GM10248 (cell line): ENCODE measurements at regions not wholly inside any gene's neighbourhood (a gene's known extent, or its start where the extent isn't known, plus 50 kb on each side); places are given as distances from the start of the nearest gene placed in this dataset.

Source experiments
- CTCF ChIA-PET: fragments of 300-600 bp; sonication (Branson Sonifier 250); formaldehyde crosslinking; extraction: SDS; loops from one replicate; lab custom pipeline; 2021; ENCODE audit warnings: antibody characterized with exemption; lab: Yijun Ruan, JAX
- POLR2A ChIA-PET: fragments of 350-650 bp; sonication (Branson Sonifier 250); formaldehyde crosslinking; extraction: SDS; loops from one replicate; lab custom pipeline; 2020; ENCODE audit warnings: antibody characterized with exemption; lab: Yijun Ruan, JAX
- DNase-seq: peaks from one replicate; pipeline ENCODE4 v3.0.0; 2012; ENCODE audit errors: extremely low spot score
- TF ChIP-seq, protein P1 (sequence below): IDR thresholded peaks from 2 replicates; pipeline ENCODE4 v1.5.1; 2012; ENCODE audit warnings: mild to moderate bottlenecking, low read depth; ENCODE audit errors: extremely low read depth, missing control alignments, control extremely low read depth

DNA sequence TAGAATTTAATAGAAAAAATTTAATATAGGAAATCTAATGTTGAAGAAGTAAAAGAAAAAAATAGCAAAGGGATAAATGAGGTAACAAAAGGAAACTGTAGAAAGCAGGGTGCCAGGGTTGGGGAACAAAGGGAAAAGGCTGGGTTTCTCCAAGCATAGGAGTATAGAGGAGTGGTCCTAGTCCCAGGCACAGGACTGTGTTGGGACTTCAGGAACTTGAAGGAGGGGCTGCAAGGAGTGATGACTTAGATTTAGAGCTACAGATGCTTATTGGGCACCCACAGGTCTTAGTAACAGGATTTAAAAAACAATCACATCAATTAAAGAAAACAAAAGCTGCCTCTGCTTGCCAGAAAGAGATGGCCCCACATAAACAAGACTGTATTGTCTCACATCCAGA is 396.5 kb upstream of the TNC start:
- POLR2A ChIA-PET, result no interaction called here
- no peak for DNase-seq
- CTCF ChIA-PET, result interaction anchor here (1.4 to 1.5 kb wide), 2 partner anchors 10 to 15 kb away, joined by 3 to 4 read pairs; no protein-coding TSS in a partner anchor
- TF ChIP-seq, protein P1, sequence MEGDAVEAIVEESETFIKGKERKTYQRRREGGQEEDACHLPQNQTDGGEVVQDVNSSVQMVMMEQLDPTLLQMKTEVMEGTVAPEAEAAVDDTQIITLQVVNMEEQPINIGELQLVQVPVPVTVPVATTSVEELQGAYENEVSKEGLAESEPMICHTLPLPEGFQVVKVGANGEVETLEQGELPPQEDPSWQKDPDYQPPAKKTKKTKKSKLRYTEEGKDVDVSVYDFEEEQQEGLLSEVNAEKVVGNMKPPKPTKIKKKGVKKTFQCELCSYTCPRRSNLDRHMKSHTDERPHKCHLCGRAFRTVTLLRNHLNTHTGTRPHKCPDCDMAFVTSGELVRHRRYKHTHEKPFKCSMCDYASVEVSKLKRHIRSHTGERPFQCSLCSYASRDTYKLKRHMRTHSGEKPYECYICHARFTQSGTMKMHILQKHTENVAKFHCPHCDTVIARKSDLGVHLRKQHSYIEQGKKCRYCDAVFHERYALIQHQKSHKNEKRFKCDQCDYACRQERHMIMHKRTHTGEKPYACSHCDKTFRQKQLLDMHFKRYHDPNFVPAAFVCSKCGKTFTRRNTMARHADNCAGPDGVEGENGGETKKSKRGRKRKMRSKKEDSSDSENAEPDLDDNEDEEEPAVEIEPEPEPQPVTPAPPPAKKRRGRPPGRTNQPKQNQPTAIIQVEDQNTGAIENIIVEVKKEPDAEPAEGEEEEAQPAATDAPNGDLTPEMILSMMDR, result no peak

DNA sequence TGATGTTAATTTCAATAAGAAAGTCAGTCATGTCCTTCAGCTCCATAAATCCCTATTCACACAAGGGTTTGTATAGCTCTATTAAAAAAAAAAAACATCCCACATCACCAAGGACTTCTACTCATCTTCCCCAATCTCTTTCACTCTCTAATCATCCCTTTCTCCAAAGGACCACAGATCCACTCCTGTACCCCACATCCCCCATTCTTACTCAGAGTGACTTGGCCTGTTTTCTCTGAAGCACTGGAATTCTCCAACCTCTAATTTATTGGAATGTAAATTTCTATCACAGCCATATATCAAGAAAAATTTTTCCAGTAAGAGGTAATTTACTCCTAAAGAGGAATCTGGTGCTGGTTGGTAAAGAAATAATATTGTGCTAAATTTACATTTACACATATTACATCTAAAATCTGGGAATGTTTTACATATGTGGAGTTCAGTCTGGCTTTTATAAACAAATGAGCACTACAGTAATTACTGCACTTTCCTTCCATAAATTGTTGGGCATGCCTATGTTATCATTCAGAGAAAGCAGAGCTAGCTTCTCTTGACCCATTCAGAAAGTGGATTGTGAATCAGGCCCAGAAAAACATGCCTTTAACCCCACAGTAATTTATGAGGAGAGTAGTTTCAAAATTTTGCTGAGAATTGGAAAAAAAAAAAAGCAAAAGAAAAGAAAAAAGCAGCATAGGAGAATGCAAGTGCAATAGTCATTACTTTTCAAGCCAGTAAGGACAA is 399.5 kb upstream of the TNC start:
- ChIA-PET CTCF (interaction anchor here (1.6 kb wide), 1 partner anchor 10 kb away, joined by 5 read pairs; no protein-coding TSS in a partner anchor), POLR2A (no interaction called here)
- DNase-seq, result no peak
- TF ChIP-seq, protein P1, result no peak

DNA sequence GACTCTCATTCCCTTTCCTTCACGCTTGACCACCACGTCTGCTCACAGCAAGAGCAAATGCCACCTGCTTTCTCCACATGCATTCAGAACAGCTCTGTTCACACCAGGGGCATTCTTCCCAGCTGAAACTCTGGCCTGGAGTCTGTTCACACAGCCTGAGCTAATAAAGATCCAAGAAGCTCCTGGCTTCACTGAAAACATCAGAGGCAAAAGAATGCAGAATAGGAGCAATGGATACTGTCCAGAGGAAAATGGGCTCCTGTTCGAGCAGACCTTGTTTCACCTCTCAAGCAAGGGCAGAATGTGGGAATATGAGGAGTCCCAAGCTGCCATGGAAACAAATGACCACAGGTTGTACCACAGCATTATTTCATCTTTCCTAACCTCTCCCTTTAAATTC is 402.7 kb upstream of the TNC start:
- POLR2A ChIA-PET, result no interaction called here
- TF ChIP-seq, protein P1, result no peak
- CTCF ChIA-PET, result no interaction called here
- no peak for DNase-seq

DNA sequence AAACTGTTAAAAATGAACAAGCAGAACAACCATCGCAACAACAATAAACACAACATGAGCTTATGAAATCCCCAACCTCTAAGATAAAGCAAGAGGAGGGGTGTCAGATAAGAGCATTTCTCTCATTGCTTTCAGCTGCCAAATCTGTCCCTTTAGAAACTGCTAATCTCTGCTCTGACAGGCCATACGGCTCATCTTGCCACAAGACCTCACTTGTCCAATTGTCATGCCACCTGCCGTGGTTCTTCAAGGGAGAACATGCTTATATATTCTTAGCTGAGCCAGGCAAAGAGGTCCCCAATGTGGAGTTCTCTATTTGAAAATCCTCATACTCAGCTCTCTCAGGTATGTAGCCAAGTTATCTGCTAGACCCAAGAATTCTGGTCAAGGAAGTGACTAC is 405.0 kb upstream of the TNC start:
- CTCF ChIA-PET, result interaction anchor here (0.7 to 2.1 kb wide), 4 partner anchors 11 to 432 kb away, joined by 3 to 5 read pairs (median 3); no protein-coding TSS in a partner anchor
- no peak for DNase-seq
- POLR2A ChIA-PET, result no interaction called here
- TF ChIP-seq, protein P1, result no peak

DNA sequence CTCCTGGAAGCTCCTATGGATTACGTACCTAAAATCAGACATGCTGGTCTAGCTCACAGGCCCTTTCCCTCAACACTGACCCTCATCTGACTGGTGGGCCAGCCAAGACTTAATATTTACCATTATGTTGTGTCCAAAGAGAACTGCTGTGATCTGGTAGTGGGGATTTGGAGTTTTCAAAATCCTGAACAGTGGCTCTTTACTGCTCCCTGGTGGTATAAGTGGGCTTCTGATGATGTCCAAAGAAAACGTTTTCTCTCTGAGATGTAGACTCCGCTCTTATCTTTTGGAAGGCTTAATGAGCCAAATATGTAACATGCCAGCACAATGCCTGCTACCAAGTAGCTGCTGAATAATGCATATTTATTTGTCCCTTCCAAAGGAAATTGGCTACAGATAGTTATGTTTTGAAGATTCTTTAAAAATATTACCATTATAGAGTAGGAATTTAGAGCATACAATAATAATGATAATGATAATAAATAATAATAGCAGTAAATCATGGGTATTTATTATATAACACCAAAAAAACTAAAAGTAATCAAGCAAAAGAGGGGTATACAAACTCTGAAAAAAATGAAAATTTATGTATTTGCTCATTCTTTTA is 406.6 kb upstream of the TNC start:
- DNase-seq, result peak; percentile 19
- ChIA-PET CTCF (interaction anchor here (0.7 to 2.1 kb wide), 12 partner anchors 9 to 844 kb away, joined by 3 to 7 read pairs (median 3); no protein-coding TSS in a partner anchor), POLR2A (no interaction called here)
- TF ChIP-seq, protein P1, result peak; percentile 31

DNA sequence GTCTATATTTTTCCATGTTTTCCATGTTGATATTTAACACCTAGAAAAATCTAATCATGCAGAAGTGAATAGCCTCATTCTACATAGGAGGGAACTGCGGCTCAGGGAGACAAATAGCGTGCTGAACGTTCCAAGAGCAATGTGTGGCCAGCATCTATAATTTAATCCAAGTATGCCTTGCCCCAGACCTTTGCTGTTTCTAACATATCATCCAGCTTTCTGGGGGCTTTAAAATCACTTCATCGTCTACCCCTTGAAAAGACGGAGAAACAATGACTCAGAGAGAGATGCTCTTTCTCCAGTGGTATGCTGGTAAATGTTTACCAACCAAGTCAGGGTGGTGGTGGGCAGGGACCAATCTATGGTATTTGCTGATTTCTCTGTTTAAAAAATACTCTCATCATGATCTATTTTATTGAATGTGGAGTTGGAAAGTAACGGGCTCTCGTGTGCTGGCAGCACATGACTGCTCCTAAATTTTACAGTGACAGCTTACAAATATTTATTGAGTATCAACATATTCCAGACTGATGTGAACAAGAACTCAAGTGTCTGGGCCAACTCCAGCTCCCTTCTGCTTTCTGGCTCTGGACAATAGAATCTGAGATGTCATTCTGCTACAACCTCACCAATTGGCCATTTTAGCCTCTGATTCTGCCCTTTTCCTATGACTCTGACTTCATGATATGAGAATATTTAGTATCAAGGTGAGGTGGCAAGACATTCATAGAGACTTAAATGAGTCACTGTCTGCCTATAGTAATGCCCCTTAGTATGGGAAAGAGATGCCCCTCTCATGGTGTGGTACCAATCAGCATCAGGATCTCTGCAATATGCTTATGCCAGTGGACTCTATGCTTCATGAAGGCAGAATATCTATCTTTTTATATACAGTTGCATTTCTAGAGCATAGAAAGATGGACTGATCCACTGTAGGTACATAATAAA is 407.4 kb upstream of the TNC start:
- CTCF ChIA-PET, result interaction anchor here (1.6 to 2.1 kb wide), 3 partner anchors 9 to 845 kb away, joined by 5 to 7 read pairs (median 5); no protein-coding TSS in a partner anchor

More for the DNA sequence above, 407.4 kb upstream of the TNC start:
- TF ChIP-seq, protein P1, result no peak
- POLR2A ChIA-PET, result no interaction called here
- no peak for DNase-seq
